HG03439 (cell line): ENCODE measurements at regions not wholly inside any gene's neighbourhood (a gene's known extent, or its start where the extent isn't known, plus 50 kb on each side); places are given as distances from the start of the nearest gene placed in this dataset.
A peak's percentile ranks its signal among the peaks of the same experiment; 100 is the strongest.

ENCODE experiments used
- ATAC-seq: cut with Tn5 transposase; IDR thresholded peaks from one replicate; pipeline ENCODE4 v1.9.1; 2021; ENCODE audit warnings: mild to moderate bottlenecking, moderate library complexity; ENCODE audit not compliant: unreplicated experiment

DNA sequence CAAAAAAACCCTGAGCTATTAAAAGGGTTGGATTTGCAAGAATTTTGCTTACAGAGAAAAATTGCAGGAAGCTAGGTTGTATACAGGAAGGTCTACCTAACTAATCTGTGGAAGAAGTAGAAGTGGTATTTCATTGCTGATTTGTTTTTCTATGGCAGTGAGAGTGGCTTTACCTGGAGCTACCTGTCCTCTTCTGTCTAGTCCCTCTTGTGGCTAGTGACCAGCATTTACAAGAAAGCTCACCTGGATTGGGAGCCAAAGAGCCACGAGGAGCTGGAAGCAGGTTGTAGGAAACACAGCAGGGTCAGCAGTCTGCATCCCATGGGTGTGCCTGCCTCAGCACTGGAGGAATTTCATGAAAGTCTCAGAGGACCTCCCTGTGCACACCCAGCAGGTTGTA lies 120.3 kb upstream of the RALGAPA2 start:
- no peak for ATAC-seq

DNA sequence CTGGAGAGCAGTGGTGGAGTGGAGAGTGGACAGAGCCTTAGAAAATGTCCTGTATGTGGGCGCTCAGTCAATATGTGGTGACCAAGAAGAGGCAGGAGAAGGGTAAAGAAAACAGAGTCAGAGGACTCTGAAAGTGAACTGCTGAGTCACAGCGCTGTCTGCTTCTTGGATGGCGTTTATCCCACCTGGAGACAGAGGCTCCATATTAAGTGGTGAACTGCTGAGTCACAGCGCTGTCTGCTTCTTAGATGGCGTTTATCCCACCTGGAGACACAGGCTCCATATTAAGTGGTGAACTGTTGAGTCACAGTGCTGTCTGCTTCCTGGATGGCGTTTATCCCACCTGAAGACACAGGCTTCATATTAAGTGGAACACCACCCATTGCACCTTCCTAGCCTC lies 119.3 kb upstream of the RALGAPA2 start:
- no peak for ATAC-seq

DNA sequence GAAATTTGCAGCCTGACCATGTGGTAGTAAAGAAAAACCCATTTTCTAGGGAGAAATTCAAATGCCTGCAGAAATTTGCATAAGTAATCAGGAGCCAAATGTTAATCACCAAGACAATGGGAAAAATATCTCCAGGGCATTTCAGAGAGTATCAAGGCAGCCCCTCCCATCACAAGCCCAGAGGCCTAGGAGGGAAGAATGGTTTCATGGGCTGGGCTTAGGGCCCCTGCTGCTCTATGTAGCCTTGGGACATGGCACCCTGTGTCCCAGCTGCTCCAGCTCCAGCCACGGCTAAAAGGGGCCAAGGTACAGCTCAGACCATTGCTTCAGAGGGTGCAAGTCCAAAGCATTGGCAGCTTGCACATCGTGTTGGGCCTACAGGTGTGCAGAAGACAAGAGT lies 117.2 kb upstream of the RALGAPA2 start:
- no peak for ATAC-seq

DNA sequence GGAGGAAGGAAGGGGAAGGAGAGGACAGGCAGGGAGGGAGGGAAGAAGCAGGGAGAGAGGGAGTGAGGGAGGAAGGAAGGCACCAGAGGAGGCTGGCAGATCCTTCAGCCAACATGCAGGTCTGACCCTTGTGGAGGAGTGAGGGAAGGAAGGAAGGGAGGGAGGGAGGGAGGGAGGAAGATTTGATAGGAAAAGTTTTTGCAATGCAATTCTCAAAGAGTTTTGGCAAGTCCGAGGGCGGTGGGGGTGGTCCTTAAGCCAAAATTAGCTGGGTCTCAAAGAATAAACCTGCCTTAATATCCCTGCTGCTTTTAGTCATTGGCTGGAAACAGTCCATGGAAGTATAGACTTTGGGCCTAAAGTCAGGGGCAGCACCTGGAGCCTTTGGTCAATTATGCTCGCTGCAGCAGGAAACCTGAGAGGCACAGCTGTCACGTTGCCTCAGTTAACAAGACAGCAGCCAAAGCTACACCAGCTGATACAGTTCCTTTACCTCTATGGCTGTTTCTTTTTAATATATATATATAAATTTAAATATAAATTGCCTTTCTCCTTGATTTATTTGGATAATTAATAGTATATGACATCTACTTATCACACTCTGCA lies 115.7 kb upstream of the RALGAPA2 start:
- no peak for ATAC-seq

DNA sequence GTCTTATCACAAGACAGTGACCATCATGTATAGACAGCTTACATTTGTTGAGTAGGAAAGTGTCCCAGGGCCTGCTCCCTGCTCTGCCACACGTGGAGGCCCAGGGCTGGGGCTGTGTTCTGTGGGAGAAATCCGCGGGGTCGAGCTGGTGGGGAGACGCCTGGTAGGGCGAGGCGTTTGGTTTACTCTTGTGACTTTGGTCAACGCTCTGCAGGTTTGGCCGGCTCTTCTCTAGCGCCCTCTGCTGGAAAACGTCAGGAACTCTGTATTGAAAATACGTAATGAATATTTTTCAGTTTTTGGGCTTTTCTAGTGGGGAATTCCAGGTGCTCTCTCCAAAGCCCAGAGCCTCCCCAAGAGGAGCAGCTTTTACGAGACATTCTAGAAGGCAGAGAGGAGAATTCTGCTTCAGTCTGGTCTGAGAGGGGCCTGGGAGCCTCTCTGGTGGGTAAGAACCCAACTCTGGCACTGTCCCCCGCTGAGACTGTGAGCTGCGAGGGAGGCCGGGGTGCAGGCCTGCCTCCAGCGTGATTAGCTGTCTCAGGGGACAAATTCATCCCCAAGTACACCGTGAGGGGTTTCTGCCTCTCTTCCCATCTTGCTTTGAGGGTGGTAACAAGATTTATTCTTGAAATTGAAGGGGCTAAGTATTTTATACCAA lies 112.6 kb upstream of the RALGAPA2 start:
- ATAC-seq: peak; percentile 54

DNA sequence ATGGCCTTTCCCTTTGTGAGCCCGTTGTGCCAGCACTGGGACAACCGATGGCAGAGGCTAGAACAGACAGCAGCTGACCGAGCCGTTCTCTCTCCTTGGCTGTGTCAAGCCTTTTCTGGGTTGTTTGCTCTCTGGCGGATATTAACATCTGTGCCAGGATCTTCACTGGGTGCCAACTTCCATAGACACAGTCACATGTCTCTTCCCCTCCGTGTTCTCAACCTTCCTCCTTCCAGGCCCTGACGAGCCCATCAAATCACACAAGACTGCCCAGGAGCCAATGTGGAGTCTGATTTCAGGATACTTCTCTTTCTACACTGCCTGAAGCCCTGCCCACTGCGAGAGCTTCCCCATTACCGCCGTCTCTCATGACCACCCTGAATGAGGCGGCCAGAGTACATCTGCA lies 111.0 kb upstream of the RALGAPA2 start:
- no peak for ATAC-seq

DNA sequence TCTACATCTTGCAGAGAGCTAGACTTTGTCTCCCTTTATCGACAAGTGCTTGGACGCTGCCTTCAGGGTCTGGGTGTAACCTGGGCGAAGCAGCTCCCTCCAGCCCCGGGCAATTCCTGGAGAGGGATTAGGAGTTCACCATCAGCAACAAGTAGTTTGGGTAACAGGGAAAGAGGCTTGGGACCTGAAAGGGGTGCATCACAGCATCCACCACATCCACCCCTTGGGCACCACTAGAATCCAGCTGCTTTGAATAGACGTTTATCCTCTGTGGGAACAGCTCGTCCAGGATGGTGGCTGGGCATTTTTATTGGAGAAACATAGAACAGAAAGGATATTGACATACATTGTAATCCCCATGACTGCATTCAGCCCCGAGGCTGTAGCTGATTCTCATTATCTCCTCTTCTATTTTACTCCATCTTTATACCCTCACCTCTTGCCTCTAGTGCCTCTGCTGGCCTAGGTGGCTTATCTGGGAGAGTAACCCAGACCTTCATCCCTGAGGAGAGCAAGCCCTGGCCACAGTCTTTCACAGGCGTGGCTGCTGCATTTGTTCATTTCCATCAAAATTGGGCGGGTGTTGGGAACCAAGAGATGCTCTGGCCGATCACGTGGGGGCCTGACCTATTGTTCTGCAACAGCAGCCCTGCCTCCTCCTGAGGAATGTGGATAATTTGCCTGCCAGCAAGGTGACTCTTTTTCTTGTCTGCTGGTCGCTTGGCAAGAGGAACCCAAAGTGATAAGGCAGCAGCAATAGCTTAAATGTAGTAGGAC lies 109.2 kb upstream of the RALGAPA2 start:
- no peak for ATAC-seq

DNA sequence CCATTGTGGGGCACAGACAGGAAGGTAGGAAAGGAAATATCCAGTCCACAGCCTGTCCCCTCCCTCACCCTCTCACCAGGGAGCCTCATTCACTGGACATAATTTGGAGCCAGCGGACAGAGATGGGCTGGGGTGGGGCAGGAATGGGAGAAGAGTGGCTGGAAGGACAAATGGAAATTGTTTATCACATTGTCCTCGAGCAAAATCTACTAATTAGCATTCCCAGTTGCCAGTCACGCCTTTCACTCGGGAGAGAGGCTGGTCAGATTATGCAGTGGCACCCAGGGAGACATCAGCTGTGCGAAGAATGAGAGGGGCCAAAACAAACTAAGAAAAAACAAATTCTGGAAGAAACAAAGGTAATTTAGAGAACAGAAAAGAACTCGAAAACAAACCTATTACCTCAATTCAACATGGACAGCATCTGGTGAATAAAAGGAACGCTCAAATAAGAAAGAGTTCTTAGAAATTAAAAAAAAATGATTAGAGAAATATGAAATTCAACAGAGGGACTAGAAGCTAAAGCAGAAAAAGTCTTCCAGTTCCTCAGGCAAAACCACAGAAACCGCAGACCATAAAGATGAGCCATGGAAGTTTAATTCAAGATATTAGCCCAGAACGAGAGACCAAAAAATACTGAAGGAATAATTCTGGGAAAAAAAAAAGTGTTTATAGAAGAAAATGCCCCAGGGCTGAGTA lies 108.5 kb upstream of the RALGAPA2 start:
- no peak for ATAC-seq

DNA sequence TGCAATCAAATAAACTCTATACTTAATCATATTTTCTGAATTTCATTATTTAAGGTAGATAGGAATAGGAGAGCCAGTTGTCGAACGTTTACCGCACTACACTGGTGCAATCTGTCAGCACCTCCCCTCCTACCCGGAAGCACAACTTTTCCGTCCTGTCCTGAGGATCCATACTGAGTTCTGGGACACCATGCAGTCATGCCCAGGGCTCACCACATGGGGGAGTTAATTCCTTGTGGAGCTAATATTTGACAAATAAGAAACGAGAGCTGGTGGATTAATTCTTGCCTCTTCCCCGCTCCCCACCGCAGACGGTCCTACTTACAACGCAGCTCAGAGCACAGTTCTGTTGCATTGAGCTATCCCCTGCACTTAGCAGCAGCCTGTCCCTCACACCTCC lies 107.7 kb upstream of the RALGAPA2 start:
- ATAC-seq: no peak

DNA sequence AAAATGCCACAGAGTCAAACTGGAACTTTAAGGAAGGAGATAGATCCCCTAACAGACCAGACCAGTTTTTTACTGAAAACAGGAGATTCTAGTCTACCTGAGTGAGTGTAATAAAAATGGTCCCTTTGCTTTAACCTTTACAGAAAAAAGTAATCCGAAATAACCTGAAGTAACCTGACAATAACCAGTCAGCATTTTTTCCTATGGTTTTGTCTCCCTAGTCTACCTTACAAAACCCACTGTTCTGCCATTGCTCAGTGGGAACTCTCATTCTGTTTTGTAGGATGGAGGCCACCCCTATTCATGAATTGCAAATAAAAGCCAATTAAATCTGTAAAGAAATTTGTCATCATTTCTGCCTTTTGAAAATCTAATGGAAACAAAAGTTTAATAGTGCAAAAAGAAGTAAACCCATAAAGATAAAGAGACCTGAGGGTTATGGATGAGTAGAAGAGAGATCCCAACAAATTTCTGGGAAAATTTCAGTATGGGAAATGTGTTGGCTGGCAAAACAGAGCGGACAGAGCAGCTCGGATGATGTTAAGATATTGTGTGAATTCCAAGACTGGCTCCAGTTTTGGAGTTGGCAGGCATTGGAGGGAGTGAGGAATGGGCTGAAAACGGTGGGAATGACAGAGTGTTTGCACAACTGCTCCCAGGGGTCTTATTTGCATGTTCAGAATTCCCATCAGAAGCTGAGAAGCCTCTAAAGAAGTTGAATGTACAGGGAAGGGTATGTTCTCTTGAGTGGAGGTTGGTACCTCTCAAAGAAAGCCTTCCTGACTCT lies 104.7 kb upstream of the RALGAPA2 start:
- ATAC-seq: no peak

DNA sequence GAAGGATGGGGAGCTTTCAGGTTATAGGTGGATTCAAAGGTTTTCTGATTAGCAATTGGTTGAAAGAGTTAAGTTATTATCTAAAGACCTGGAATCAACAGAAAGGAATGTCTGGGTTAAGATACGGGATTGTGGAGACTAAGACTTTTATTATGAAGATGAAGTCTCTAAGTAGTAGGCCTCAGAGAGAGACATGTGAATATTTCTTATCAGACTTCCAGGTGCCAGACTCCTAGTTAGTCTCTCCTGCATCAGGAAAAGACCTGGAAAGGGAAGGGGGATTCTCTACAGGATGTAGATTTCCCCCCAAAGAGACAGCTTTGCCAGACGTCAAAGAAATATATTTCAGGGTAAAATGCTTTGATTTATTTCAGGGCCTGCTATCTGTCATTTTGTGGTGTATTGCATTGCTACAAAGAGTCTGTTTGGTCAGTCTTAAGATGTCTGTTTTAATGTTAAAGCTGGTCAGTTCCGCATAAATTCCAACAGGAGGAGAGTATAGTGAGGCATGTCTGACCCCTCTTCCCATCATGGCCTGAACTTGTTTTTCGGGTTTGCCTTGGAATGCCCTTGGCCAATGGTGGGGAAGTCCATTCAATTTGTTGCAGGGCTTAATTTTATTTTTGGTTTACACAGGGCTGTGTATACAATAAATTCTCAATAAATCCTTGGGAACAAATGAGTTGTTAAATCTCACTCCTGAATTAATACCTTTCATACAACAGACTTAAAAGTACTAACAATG lies 103.4 kb upstream of the RALGAPA2 start:
- ATAC-seq: no peak

DNA sequence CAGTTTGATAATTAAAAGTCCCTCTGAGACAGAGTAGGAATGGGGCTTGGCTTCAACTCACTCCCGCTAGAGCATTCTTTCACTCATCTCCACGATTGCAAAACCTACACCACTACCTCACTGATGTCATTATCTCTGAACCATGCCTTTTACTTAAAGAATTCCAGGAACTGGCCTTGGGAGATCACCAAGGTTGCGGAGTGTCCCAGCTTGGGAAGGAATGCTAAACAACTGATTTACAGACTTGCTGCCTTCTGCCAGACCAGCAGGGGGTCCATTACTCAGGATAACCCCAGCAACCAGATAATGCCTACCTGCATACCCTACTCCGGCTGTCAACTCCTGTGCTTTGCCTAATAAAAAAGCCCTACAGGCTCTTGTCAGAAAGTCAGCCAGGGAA lies 102.2 kb upstream of the RALGAPA2 start:
- ATAC-seq: no peak

DNA sequence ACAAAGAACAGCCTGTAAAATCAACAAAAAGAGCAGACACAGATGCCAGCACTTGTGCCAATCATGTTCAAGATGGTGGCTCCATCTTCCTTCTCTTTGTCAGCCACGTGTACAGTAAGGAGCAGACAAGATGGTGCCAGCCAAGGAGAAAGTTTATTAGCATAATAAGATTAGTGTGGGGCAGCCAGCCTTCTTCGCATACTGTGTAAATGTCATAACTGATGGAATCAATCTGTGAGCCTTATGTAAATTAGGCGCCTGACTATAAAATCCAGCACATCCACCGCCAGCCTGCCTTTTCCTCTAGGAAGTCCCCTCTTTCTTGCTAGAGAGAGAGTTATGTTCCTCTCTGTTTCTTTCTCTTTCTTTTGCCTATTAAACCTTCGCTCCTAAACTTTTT lies 99.7 kb upstream of the RALGAPA2 start:
- ATAC-seq: no peak

DNA sequence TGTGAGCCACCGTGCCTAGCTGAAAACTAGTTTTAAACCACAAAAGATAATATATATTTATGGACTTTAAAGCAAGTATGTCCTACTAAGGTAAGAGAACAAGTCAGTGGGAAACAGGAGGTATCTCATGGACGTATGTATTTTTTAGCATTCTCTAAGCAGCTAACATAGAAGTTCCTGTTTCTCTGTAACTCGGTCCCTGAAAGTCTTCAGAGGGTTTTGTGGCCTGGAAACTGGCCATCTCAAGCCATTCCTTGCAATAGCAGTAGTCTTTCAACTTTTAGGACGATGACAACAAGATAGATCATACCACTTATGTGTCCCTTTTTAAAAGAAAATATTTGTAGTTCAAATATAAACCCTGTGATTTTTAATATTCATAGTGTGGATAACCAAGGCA lies 95.6 kb upstream of the RALGAPA2 start:
- no peak for ATAC-seq

DNA sequence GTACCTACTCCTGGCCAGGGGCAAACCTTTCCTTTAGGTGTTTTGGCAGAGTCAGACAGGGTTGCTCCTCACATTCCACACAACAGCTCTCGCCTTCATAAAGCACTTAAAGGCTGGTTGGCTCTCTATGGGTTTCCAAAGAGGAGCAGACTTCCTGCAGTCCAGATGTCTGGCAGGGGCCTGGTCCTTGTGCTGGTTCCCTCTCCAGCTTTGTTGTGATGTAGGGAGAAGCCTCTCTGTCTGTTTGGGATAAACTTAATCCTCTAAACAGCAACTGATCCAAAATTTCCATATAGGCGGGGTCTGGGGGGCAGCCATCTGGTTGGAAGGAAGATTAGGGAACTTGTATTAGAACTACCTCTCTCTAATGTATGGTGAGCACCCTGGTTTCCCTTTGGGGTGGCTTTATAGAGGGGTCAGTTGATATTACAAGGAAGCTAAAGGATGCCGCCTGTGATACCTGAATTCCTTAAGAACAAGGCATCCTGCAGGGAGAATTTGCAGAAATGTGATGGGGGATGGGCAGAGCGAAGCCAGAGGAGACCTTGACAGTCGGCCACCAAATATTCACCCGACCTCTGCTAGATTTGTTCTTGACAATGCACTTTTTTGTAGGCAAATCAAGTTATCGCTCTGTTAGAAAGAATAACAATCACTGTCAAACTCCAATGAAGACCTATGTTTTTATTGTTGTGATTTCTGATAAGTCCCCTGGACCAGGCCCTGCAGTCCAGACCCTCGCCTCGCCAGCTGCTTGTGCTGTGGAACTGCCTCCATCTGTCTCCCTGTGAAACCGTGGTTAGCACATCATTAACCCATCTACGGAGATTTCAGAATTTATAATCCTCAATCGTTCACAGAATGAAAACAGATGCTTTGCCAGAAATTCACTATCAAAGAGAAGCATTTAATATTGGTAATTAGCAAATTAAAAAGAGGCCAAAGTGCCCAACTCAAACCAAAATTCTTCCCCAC lies 94.0 kb upstream of the RALGAPA2 start:
- ATAC-seq: no peak

DNA sequence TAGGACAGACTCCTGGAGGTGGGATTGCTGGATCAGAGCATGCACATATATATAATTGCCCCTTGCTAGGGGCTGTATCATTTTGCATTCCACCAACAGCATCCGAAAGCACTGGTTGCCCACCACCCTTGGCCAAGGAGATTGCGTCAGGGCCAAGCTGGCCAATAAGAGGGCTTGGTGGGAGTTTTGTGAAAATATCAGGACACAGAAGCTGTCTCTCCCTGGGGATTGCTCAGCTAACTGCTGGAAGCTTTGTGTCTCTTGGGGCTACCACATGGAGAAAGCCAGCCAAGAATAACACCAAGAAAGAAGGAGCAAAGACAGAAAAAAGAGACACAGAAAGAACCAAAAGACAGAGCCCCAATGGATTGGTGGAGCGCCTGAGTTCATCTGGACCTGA lies 90.6 kb upstream of the RALGAPA2 start:
- ATAC-seq: no peak

DNA sequence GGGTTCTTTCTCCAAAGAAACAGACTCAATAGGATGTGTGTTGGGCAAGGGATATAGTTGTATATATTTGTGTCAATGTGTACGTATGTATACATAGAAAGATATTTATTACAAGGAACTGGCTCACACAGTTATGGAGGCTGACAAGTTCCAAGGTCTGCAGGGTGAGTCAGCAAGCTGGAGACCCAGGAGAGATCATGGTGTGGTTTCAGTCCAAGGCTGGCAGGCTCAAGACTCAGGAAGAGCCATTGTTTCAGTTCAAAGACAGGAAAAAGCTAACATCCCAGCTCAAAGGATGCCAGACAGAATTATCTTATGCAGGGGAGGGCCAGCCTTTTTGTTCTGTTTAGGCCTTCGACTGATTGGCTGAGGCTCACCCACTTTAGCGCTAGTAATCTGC lies 89.9 kb upstream of the RALGAPA2 start:
- ATAC-seq: no peak

DNA sequence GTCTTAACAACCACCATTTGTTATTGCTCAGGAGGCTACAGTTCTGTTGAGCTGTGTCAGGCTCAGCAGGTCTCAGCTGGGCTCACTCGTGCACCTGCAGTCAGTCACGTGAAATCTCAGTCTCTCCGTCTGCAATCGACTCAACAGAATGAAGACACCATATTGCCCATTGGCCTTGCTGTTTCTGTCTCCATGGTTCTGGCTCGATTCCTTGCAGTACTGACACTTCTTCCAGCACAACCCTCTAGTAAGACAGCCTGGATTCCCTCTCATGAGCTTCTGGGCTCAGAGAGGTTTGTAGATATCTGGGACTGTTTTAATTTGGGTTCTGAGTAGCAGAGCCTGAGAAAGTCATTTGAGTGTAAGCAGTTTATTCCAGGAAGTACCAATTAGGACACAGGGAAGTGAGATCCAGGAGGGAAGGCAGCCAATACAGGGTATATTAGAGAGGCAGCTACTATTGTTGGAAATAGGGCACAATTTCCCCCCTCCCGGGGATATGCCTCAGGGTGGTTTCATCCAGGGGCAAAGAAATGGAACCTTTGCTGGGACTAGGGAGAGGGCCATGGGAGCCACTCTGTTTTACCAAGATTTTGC lies 87.4 kb upstream of the RALGAPA2 start:
- ATAC-seq: no peak
